IMR-90 (cell line): ENCODE measurements at regions not wholly inside any gene's neighbourhood (a gene's known extent, or its start where the extent isn't known, plus 50 kb on each side); places are given as distances from the start of the nearest gene placed in this dataset.

Source experiments
- ATAC-seq: fragments of 200-7000 bp; cut with Tn5 transposase; 2 replicates; pipeline ENCODE4 v1.9.1; 2020; ENCODE audit warnings: low read depth, mild to moderate bottlenecking, moderate library complexity
- BruUV-seq: library from RNA; stranded (reverse); fragments of 400-500 nt; replicated peaks from 2 replicates; lab custom pipeline; 2021; lab: Mats Ljungman, UMichigan
- CTCF ChIA-PET: fragments of 300-600 bp; formaldehyde crosslinking; extraction: SDS; loops from one replicate; lab custom pipeline; 2021; ENCODE audit warnings: antibody characterized with exemption; lab: Yijun Ruan, JAX
- POLR2A ChIA-PET: fragments of 300-600 bp; sonication (Branson Sonifier 250); formaldehyde crosslinking; loops from one replicate; lab custom pipeline; 2022; ENCODE audit warnings: antibody characterized with exemption; ENCODE audit not compliant: unreplicated experiment; lab: Charles Lee
- DNase-seq: peaks from one replicate; pipeline ENCODE4 v3.0.0; 2013
- H2AFZ ChIP-seq: replicated peaks from 2 replicates; pipeline ENCODE3; 2013; ENCODE audit warnings: low read length, mild to moderate bottlenecking; ENCODE audit not compliant: poor library complexity
- H2AK5ac ChIP-seq: 2 replicates; pipeline ENCODE4 v1.6.1; 2013; ENCODE audit warnings: low read depth, low read length, inconsistent platforms
- H2AK9ac ChIP-seq: replicated peaks from 2 replicates; pipeline ENCODE3; 2013; ENCODE audit warnings: mild to moderate bottlenecking, low read depth, low read length, moderate library complexity; ENCODE audit not compliant: poor library complexity
- H2BK120ac ChIP-seq: 2 replicates; pipeline ENCODE4 v1.6.1; 2013; ENCODE audit warnings: low read depth, low read length, inconsistent platforms
- H2BK15ac ChIP-seq: 3 replicates; pipeline ENCODE4 v1.6.1; 2013; ENCODE audit warnings: low read depth, low read length, inconsistent platforms
- H2BK20ac ChIP-seq: 2 replicates; pipeline ENCODE4 v1.6.1; 2013; ENCODE audit warnings: low read depth, mild to moderate bottlenecking, inconsistent platforms, low read length, moderate library complexity
- H2BK5ac ChIP-seq: 2 replicates; pipeline ENCODE4 v1.6.1; 2013; ENCODE audit warnings: mild to moderate bottlenecking, low read depth, low read length, inconsistent platforms; ENCODE audit not compliant: poor library complexity, severe bottlenecking
- H3K14ac ChIP-seq: replicated peaks from 2 replicates; pipeline ENCODE4 v1.6.1; 2013; ENCODE audit warnings: low read depth, low read length, inconsistent platforms
- H3K18ac ChIP-seq: 2 replicates; pipeline ENCODE4 v1.6.1; 2013; ENCODE audit warnings: low read depth, low read length, control low read depth
- H3K23ac ChIP-seq: 2 replicates; pipeline ENCODE4 v1.6.1; 2013; ENCODE audit warnings: low read depth, low read length, inconsistent platforms
- H3K27ac ChIP-seq: 2 replicates; pipeline ENCODE4 v1.5.1; 2013; ENCODE audit warnings: mild to moderate bottlenecking, control low read depth, low read length; ENCODE audit not compliant: insufficient read depth
- H3K27me3 ChIP-seq: 2 replicates; pipeline ENCODE4 v1.6.1; 2013; ENCODE audit warnings: low read length; ENCODE audit not compliant: control insufficient read depth, insufficient read depth
- H3K36me3 ChIP-seq: 2 replicates; pipeline ENCODE4 v1.6.1; 2013; ENCODE audit warnings: low read length, mixed read lengths; ENCODE audit not compliant: control insufficient read depth, insufficient read depth
- H3K4ac ChIP-seq: 2 replicates; pipeline ENCODE4 v1.6.1; 2013; ENCODE audit warnings: low read depth, low read length, inconsistent platforms
- H3K4me1 ChIP-seq: 2 replicates; pipeline ENCODE4 v1.6.1; 2013; ENCODE audit warnings: low read length, mixed read lengths; ENCODE audit not compliant: control insufficient read depth, insufficient read depth
- H3K4me2 ChIP-seq: 2 replicates; pipeline ENCODE4 v1.6.1; 2013; ENCODE audit warnings: low read depth, mild to moderate bottlenecking, control low read depth, low read length, moderate library complexity
- H3K4me3 ChIP-seq: 2 replicates; pipeline ENCODE4 v1.5.1; 2013; ENCODE audit warnings: low read depth, mild to moderate bottlenecking, control low read depth, low read length, moderate library complexity; ENCODE audit not compliant: insufficient read depth
- H3K56ac ChIP-seq: 2 replicates; pipeline ENCODE4 v1.6.1; 2013; ENCODE audit warnings: low read length, inconsistent platforms; ENCODE audit not compliant: insufficient read depth; ENCODE audit errors: extremely low read depth
- H3K79me1 ChIP-seq, 2 experiments: 2 replicates each; pipeline ENCODE4 v1.6.1; 2013; ENCODE audit warnings: low read length in 2 of 2, inconsistent platforms in 1 of 2, low read depth in 1 of 2
- H3K9ac ChIP-seq: 2 replicates; pipeline ENCODE4 v1.6.1; 2013; ENCODE audit warnings: low read depth, low read length, control low read depth
- H3K9me1 ChIP-seq: 2 replicates; pipeline ENCODE4 v1.6.1; 2013; ENCODE audit warnings: low read length, inconsistent platforms; ENCODE audit not compliant: insufficient read depth
- H3K9me3 ChIP-seq: 2 replicates; pipeline ENCODE4 v1.6.1; 2013; ENCODE audit warnings: low read length; ENCODE audit not compliant: control insufficient read depth, insufficient read depth
- H4K20me1 ChIP-seq: 2 replicates; pipeline ENCODE4 v1.6.1; 2013; ENCODE audit warnings: low read length, inconsistent platforms; ENCODE audit not compliant: insufficient read depth
- H4K5ac ChIP-seq: 2 replicates; pipeline ENCODE4 v1.6.1; 2013; ENCODE audit warnings: mild to moderate bottlenecking, low read depth, low read length, control low read depth
- H4K8ac ChIP-seq, 2 experiments: 2 replicates each; pipeline ENCODE4 v1.6.1; 2013; ENCODE audit warnings: low read depth in 2 of 2, low read length in 2 of 2, control low read depth in 1 of 2, inconsistent platforms in 1 of 2
- H4K91ac ChIP-seq: 2 replicates; pipeline ENCODE4 v1.6.1; 2013; ENCODE audit warnings: low read depth, low read length, inconsistent platforms; ENCODE audit not compliant: insufficient read depth
- CTCF ChIP-seq: conservative IDR thresholded peaks from 2 replicates; pipeline ENCODE4 v1.5.1; 2012; ENCODE audit warnings: mild to moderate bottlenecking, low read depth, low read length, improper control_type of control experiment
- ELK1 ChIP-seq: fragments of 150-350 bp; IDR thresholded peaks from 2 replicates; pipeline ENCODE4 v1.6.1; 2016; ENCODE audit warnings: low read depth, mild to moderate bottlenecking, low read length, moderate library complexity, borderline replicate concordance
- MAZ ChIP-seq: IDR thresholded peaks from 2 replicates; pipeline ENCODE4 v1.6.1; 2012; ENCODE audit warnings: low read depth, mild to moderate bottlenecking, low read length, improper control_type of control experiment, moderate library complexity, borderline replicate concordance
- WGBS, 2 experiments: methylation state at CpG; one replicate each; pipeline versions ENCODE4 v1.1.5 to v1.1.7; 2013; ENCODE audit warnings: missing lambda C conversion rate in 2 of 2; ENCODE audit not compliant: insufficient read length in 1 of 2; ENCODE audit errors: extremely low coverage in 2 of 2; 5-methylcytosine and 5-hydroxymethylcytosine counted together
- dilution Hi-C: fragments of 300-500 bp; cut with HindIII; formaldehyde crosslinking; loops from one replicate; pipeline ENCODE4 v1.14.3; 2018; ENCODE audit warnings: low sequenced_read_pairs; ENCODE audit not compliant: unreplicated experiment
- in situ Hi-C: fragments of 300-500 bp; cut with MboI; formaldehyde crosslinking; loops from 3 replicates; pipeline ENCODE4 v1.14.3; 2019; ENCODE audit warnings: low sequenced_read_pairs, inconsistent platforms, mixed read lengths
- intact Hi-C: fragments of 100-400 bp; cut with micrococcal nuclease; formaldehyde crosslinking; loops from 2 replicates; pipeline ENCODE4 v1.10.0; 2022

DNA sequence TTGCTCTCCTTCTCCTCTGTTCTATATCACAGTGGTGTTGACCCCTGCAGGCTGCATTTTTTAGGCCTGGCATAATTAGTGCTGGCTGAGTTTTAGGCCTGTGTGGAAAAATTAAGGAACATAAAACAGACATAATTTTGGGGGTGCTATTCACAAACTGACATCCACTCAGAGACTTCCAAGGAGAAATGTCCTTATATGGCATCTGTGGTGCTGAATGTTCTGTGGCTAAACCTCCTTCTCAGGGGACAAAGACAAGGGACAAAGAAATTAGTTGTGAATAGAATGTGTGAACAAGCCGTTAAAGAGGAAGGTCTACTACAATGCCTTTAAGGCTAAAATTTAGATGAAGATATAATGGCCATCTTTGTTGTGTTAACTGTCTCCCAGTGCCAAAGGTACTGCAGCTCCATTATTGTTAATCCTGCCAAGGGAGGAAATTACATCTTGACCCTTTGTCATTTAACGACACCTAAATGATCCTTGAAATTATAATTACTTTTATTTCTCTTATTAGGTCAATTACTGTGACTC lies 870.0 kb upstream of the CHAC2 start:
- no peak overlapping the region for H4K5ac ChIP-seq
- dilution Hi-C loops (no loop called here), intact Hi-C loops (no loop called here), in situ Hi-C loops (no loop called here)
- no peak overlapping the region for H3K4ac ChIP-seq
- H3K4me3 ChIP-seq, result no peak overlapping the region
- ATAC-seq (no peak), DNase-seq (no peak)
- no peak overlapping the region for H3K4me2 ChIP-seq
- no peak overlapping the region for H2AK9ac ChIP-seq
- CTCF ChIA-PET, result no interaction called here
- H2BK120ac ChIP-seq, result no peak overlapping the region
- no peak overlapping the region for H2AK5ac ChIP-seq
- H3K4me1 ChIP-seq, result no peaks in the 10 kb centered on the region
- H3K18ac ChIP-seq, result no peak overlapping the region
- H4K20me1 ChIP-seq, result no peaks in the 10 kb centered on the region
- no peak overlapping the region for H3K56ac ChIP-seq
- H2AFZ ChIP-seq, result no peak overlapping the region
- H2BK15ac ChIP-seq, result no peak overlapping the region
- TF ChIP-seq MAZ (no peak), ELK1 (no peak), CTCF (no peak)
- H3K9me3 ChIP-seq, result peaks cover 2% of the 10 kb centered on the region; the same call in 1 of the 2 replicates
- no peak overlapping the region for H3K14ac ChIP-seq
- no peak overlapping the region for H4K91ac ChIP-seq
- no peak overlapping the region for H2BK20ac ChIP-seq
- no peak overlapping the region for H3K9ac ChIP-seq
- no peaks in the 10 kb centered on the region for H3K27me3 ChIP-seq
- H3K79me1 ChIP-seq, result no peaks in the 10 kb centered on the region
- no peaks in the 10 kb centered on the region for H3K36me3 ChIP-seq
- no peak overlapping the region for H2BK5ac ChIP-seq
- BruUV-seq, result no TSS peak
- H4K8ac ChIP-seq, result no peak overlapping the region
- H3K23ac ChIP-seq, result no peak overlapping the region
- no peak overlapping the region for H3K27ac ChIP-seq
- no peaks in the 10 kb centered on the region for H3K9me1 ChIP-seq
- POLR2A ChIA-PET, result no interaction called here
- 100% methylated on average over 1 of the region's 2 CpGs; no CpG with 5 or more reads in 1 of the 2 experiments for WGBS, 2 experiments
